GM23338 (cell line): ENCODE measurements at regions not wholly inside any gene's neighbourhood (a gene's known extent, or its start where the extent isn't known, plus 50 kb on each side); places are given as distances from the start of the nearest gene placed in this dataset.

Experiments
- ATAC-seq: fragments of 200-7000 bp; cut with Tn5 transposase; 3 replicates; pipeline ENCODE4 v1.9.1; 2020
- DNase-seq: peaks from one replicate; pipeline ENCODE4 v3.0.0-alpha.2; 2015; ENCODE audit warnings: low spot score
- H2AFZ ChIP-seq: fragments of 200-600 bp; sonication (generic); 2 replicates; pipeline ENCODE4 v1.8.0; 2016; ENCODE audit warnings: antibody characterized with exemption, mild to moderate bottlenecking, moderate library complexity
- H3F3A ChIP-seq: fragments of 200-600 bp; sonication (generic); replicated peaks from 2 replicates; pipeline ENCODE4 v1.8.0; 2017; ENCODE audit warnings: antibody characterized with exemption, mixed run types, low read depth
- H3K27ac ChIP-seq: fragments of 200-600 bp; sonication (generic); 2 replicates; pipeline ENCODE4 v1.6.1; 2016; ENCODE audit warnings: low read depth
- H3K27me3 ChIP-seq: fragments of 200-600 bp; sonication (generic); 2 replicates; pipeline ENCODE4 v1.8.0; 2016; ENCODE audit warnings: mild to moderate bottlenecking, mixed run types, moderate library complexity; ENCODE audit not compliant: insufficient read depth
- H3K36me3 ChIP-seq: fragments of 200-600 bp; sonication (generic); 2 replicates; pipeline ENCODE4 v1.8.0; 2016; ENCODE audit warnings: mild to moderate bottlenecking; ENCODE audit not compliant: insufficient read depth
- H3K4me1 ChIP-seq: fragments of 200-600 bp; sonication (generic); 2 replicates; pipeline ENCODE4 v1.8.0; 2016; ENCODE audit warnings: mild to moderate bottlenecking, moderate library complexity; ENCODE audit not compliant: insufficient read depth
- H3K4me2 ChIP-seq: fragments of 200-600 bp; sonication (generic); 2 replicates; pipeline ENCODE4 v1.7.1; 2017; ENCODE audit warnings: mixed run types
- H3K4me3 ChIP-seq: fragments of 200-600 bp; sonication (generic); 2 replicates; pipeline ENCODE4 v1.6.1; 2016; ENCODE audit warnings: mixed run types
- H3K79me2 ChIP-seq: fragments of 200-600 bp; sonication (generic); replicated peaks from 2 replicates; pipeline ENCODE4 v1.8.0; 2017; ENCODE audit warnings: mild to moderate bottlenecking; ENCODE audit not compliant: insufficient read depth
- H3K9me2 ChIP-seq: fragments of 200-600 bp; sonication (generic); 2 replicates; pipeline ENCODE4 v1.8.0; 2017; ENCODE audit not compliant: insufficient read depth
- H4K20me1 ChIP-seq: fragments of 200-600 bp; sonication (generic); replicated peaks from 2 replicates; pipeline ENCODE4 v1.8.0; 2017; ENCODE audit warnings: mild to moderate bottlenecking; ENCODE audit not compliant: insufficient read depth
- H3K27ac Mint-ChIP-seq: 2 replicates; pipeline ENCODE4 v1.8.0; 2020; ENCODE audit warnings: inconsistent platforms, mild to moderate bottlenecking, moderate library complexity, mixed read lengths
- H3K27me3 Mint-ChIP-seq: 3 replicates; pipeline ENCODE4 v1.8.0; 2022; ENCODE audit warnings: low read depth, mild to moderate bottlenecking, moderate library complexity, mixed read lengths, inconsistent platforms; ENCODE audit not compliant: insufficient read depth, poor library complexity
- H3K36me3 Mint-ChIP-seq: 3 replicates; pipeline ENCODE4 v1.8.0; 2021; ENCODE audit warnings: low read depth, mild to moderate bottlenecking, inconsistent platforms, moderate library complexity, mixed read lengths
- H3K4me1 Mint-ChIP-seq: 3 replicates; pipeline ENCODE4 v1.8.0; 2020; ENCODE audit warnings: mild to moderate bottlenecking, inconsistent platforms, mixed read lengths
- H3K4me3 Mint-ChIP-seq: 3 replicates; pipeline ENCODE4 v1.8.0; 2021; ENCODE audit warnings: moderate library complexity, mild to moderate bottlenecking, inconsistent platforms, mixed read lengths
- H3K9me3 Mint-ChIP-seq: 3 replicates; pipeline ENCODE4 v1.8.0; 2020; ENCODE audit warnings: moderate library complexity, mild to moderate bottlenecking, inconsistent platforms, mixed read lengths
- CREB1 ChIP-seq: fragments of 250-450 bp; sonication (Bioruptor Pico); IDR thresholded peaks from 2 replicates; pipeline ENCODE4 v1.5.0; 2020; ENCODE audit warnings: low read depth, mild to moderate bottlenecking, moderate library complexity
- CTCF ChIP-seq, 2 experiments: fragments of 200-600 bp in 1 of 2; sonication (generic) in 1 of 2; conservative IDR thresholded peaks; 2 replicates each; pipeline versions ENCODE4 v1.5.1 to v1.6.1; 2016 to 2017; ENCODE audit warnings: antibody characterized with exemption in 2 of 2, low read depth in 2 of 2, mild to moderate bottlenecking in 2 of 2, moderate library complexity in 1 of 2
- EZH2phosphoT487 ChIP-seq: fragments of 200-600 bp; sonication (generic); IDR thresholded peaks from one replicate; pipeline ENCODE4 v1.8.1; 2018; ENCODE audit warnings: antibody characterized with exemption; ENCODE audit not compliant: unreplicated experiment
- JUNB ChIP-seq: IDR thresholded peaks from one replicate; pipeline ENCODE4 v1.6.1; 2016; ENCODE audit warnings: antibody characterized with exemption; ENCODE audit not compliant: unreplicated experiment
- NANOG ChIP-seq: IDR thresholded peaks from 2 replicates; pipeline ENCODE4 v1.6.1; 2016; ENCODE audit warnings: antibody characterized with exemption, borderline replicate concordance
- POLR2AphosphoS5 ChIP-seq: IDR thresholded peaks from 2 replicates; pipeline ENCODE4 v1.6.1; 2016; ENCODE audit warnings: antibody characterized with exemption, low read depth
- STAT1 ChIP-seq: IDR thresholded peaks from one replicate; pipeline ENCODE4 v1.6.1; 2016; ENCODE audit warnings: antibody characterized with exemption; ENCODE audit not compliant: unreplicated experiment
- ZNF462 ChIP-seq: fragments of 250-450 bp; sonication (Bioruptor Pico); IDR thresholded peaks from 2 replicates; pipeline ENCODE4 v1.5.0; 2020; ENCODE audit warnings: mild to moderate bottlenecking, moderate library complexity

- peaks cover 8% of the 10 kb centered on the region for H3K4me1 Mint-ChIP-seq
- no peak overlapping the region for H3K27ac Mint-ChIP-seq
- H3K27me3 Mint-ChIP-seq, result peaks cover 4% of the 10 kb centered on the region
- H2AFZ ChIP-seq, result peak overlapping the region; percentile 94
- no peaks in the 10 kb centered on the region for H4K20me1 ChIP-seq
- H3K9me2 ChIP-seq, result no peaks in the 10 kb centered on the region
- no peak overlapping the region for H3K4me3 Mint-ChIP-seq
- ATAC-seq (peak; percentile 100), DNase-seq (peak; percentile 78)
- no peak overlapping the region for H3K27ac ChIP-seq
- no peak overlapping the region for H3K4me2 ChIP-seq
- TF ChIP-seq CTCF (conservative IDR thresholded peaks at IDR 0.05; ENCODE audit: low read depth in 2 of 2) (peak; percentile 43 to 53), EZH2phosphoT487 (no peak)
- H3K27me3 ChIP-seq, result no peaks in the 10 kb centered on the region
- no peaks in the 10 kb centered on the region for H3K9me3 Mint-ChIP-seq
- H3K4me1 ChIP-seq, result peaks cover 14% of the 10 kb centered on the region
- no peaks in the 10 kb centered on the region for H3K36me3 ChIP-seq
- H3K4me3 ChIP-seq, result no peak overlapping the region
- no peaks in the 10 kb centered on the region for H3K79me2 ChIP-seq
- no peaks in the 10 kb centered on the region for H3K36me3 Mint-ChIP-seq
- no peaks in the 10 kb centered on the region for H3F3A ChIP-seq
Observed at GRCh38 chr7:106959753-106960152, 84.8 kb upstream of the PRKAR2B start.

- H3K9me2 ChIP-seq, result no peaks in the 10 kb centered on the region
- peaks cover 33% of the 10 kb centered on the region for H3K4me1 ChIP-seq
- no peaks in the 10 kb centered on the region for H3K79me2 ChIP-seq
- Mint-ChIP-seq H3K9me3 (peaks cover 2% of the 10 kb centered on the region; the same call in 2 of the 3 replicates), H3K4me3 (no peak overlapping the region), H3K36me3 (no peaks in the 10 kb centered on the region), H3K27ac (no peak overlapping the region), H3K27me3 (peaks cover 4% of the 10 kb centered on the region), H3K4me1 (peaks cover 15% of the 10 kb centered on the region)
- no peak overlapping the region for H2AFZ ChIP-seq
- ATAC-seq (no peak), DNase-seq (no peak)
- no peaks in the 10 kb centered on the region for H4K20me1 ChIP-seq
- H3K27me3 ChIP-seq, result no peaks in the 10 kb centered on the region
- no peak overlapping the region for H3K27ac ChIP-seq
- no peaks in the 10 kb centered on the region for H3F3A ChIP-seq
- H3K4me3 ChIP-seq, result no peak overlapping the region
- H3K36me3 ChIP-seq, result no peaks in the 10 kb centered on the region
- H3K4me2 ChIP-seq, result no peak overlapping the region
- TF ChIP-seq JUNB (no peak), NANOG (no peak), POLR2AphosphoS5 (no peak), ZNF462 (no peak), STAT1 (no peak), CREB1 (no peak), CTCF (conservative IDR thresholded peaks at IDR 0.05; ENCODE audit: low read depth in 2 of 2) (no peak)
Observed at GRCh38 chr7:106962751-106963150, 81.8 kb upstream of the PRKAR2B start.
